ENCODE measurements at regions not wholly inside any gene's neighbourhood (a gene's known extent, or its start where the extent isn't known, plus 50 kb on each side); places are given as distances from the start of the nearest gene placed in this dataset.

DNA sequence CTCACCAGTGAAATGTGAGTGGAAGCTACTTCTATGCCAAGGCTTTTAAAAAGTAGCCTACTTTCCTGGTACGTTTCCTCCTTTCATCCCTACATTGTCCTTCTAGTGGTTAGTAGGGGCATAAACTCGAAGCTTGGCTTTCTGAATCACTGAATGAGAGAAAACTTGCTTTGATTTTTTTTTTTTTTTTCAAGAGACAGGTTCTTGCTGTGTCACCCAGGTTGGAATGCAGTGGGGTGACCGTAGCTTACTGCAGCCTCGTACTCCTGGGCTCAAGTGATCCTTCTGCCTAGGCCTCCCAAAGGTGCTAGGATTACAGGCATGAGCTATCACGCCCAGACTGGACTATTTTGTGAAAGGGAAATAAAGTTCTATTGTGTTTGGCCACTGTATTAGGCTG lies 89.1 kb upstream of the IGFBP7 start:
- TF ChIP-seq, protein P1, sequence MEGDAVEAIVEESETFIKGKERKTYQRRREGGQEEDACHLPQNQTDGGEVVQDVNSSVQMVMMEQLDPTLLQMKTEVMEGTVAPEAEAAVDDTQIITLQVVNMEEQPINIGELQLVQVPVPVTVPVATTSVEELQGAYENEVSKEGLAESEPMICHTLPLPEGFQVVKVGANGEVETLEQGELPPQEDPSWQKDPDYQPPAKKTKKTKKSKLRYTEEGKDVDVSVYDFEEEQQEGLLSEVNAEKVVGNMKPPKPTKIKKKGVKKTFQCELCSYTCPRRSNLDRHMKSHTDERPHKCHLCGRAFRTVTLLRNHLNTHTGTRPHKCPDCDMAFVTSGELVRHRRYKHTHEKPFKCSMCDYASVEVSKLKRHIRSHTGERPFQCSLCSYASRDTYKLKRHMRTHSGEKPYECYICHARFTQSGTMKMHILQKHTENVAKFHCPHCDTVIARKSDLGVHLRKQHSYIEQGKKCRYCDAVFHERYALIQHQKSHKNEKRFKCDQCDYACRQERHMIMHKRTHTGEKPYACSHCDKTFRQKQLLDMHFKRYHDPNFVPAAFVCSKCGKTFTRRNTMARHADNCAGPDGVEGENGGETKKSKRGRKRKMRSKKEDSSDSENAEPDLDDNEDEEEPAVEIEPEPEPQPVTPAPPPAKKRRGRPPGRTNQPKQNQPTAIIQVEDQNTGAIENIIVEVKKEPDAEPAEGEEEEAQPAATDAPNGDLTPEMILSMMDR (IDR thresholded peaks at IDR 0.05) = no peak
- DNase-seq (no peak), ATAC-seq (no peak)
- Histone ChIP-seq H3K4me1 (ENCODE audit: low read depth) (no peaks in the 10 kb centered on the region), H3K36me3 (ENCODE audit: low read depth) (no peaks in the 10 kb centered on the region), H3K4me3 (no peak overlapping the region), H3K9me3 (no peaks in the 10 kb centered on the region)
- intact Hi-C loops (cut with DNase I, micrococcal nuclease) = no loop called here

DNA sequence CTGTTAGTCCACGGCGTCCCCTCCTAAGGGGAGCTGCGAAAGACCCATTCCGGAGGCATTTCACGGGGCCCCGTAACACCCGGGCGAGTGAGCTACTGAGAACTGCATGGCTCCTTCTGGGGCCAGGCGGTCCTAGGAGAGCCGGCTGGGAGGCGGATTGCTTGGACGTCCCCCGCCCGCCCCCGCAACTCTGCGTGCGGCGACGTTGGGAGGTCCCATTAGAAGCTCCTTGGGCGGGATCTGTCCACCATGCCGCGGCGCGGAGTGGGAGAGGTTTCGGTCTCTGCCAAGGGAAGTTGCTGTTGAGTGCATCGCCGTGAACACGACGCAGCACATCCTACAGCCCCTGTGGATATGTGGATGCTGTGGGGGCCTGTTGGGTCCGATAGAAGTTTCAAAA lies 85.4 kb upstream of the IGFBP7 start:
- Histone ChIP-seq H3K4me3 (no peak overlapping the region), H3K4me1 (ENCODE audit: low read depth) (no peaks in the 10 kb centered on the region), H3K36me3 (ENCODE audit: low read depth) (no peaks in the 10 kb centered on the region), H3K9me3 (no peaks in the 10 kb centered on the region)
- TF ChIP-seq, protein P1 (IDR thresholded peaks at IDR 0.05) = no peak
- ATAC-seq (no peak), DNase-seq (no peak)
- intact Hi-C loops (cut with DNase I, micrococcal nuclease) = no loop called here

DNA sequence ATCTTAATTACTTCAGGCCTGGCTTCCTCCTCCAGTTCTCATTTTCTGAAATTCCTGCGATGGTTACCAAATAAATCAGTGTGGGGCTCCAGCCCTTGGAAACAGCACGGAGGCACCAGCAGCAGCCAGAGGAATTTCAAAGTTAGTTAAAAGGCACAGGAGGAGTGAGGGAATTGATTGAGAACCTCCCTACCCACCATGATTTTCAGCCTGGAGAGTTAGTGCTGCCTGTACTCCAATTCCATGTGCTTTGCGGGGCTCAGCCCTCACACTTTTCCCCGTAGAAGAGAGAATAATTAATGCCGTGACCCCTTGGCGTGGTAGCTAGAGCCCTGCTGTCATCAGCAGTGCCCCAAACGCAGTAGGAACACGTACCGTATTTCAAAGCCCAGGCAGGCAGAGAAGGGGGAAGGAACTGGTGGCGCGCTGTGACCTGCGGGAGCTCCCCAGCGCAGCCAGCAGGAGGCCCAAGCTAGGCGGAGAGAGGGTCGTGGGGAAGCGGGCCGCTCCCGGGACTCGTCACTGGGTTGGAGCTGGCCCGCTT lies 84.0 kb upstream of the IGFBP7 start:
- no peaks in the 10 kb centered on the region for H3K9me3 ChIP-seq
- TF ChIP-seq, protein P1 (IDR thresholded peaks at IDR 0.05) = no peak
- DNase-seq (no peak), ATAC-seq (no peak)
- intact Hi-C loops (cut with DNase I, micrococcal nuclease) = no loop called here
- H3K4me1 ChIP-seq (ENCODE audit: low read depth) = no peaks in the 10 kb centered on the region
- no peak overlapping the region for H3K4me3 ChIP-seq
- H3K36me3 ChIP-seq (ENCODE audit: low read depth) = no peaks in the 10 kb centered on the region

DNA sequence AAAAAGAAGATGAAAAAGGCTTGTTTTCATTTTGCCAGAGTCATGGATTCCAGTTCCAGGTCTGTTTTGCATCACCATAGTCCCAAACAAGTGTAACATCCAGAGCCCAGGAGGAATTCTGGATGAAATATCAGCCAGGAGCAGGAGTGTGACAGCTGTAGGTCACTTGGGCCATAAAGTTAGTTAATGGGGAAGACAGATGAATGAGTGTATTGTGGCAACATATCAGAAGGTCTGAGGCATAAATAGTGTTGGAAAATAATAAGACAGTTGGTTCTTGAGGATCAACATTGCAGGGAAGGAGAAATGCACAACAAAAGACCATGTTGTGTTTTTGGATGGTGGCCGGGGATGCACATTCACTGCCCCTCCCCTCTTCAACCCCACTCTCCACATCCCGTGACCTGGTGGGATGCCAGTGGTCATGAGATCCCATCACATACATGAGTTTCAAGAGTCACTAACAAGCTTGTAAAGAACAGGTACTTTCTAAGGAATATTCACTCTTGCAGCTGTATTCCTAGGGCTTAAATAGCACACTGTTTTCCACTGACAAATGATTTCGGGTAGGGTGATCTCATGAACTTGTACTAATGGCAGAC lies 83.1 kb upstream of the IGFBP7 start:
- Histone ChIP-seq H3K4me3 (no peak overlapping the region), H3K4me1 (ENCODE audit: low read depth) (no peaks in the 10 kb centered on the region), H3K9me3 (no peaks in the 10 kb centered on the region), H3K36me3 (ENCODE audit: low read depth) (no peaks in the 10 kb centered on the region)
- DNase-seq (no peak), ATAC-seq (no peak)
- intact Hi-C loops (cut with DNase I, micrococcal nuclease) = no loop called here
- TF ChIP-seq, protein P1 (IDR thresholded peaks at IDR 0.05) = no peak

DNA sequence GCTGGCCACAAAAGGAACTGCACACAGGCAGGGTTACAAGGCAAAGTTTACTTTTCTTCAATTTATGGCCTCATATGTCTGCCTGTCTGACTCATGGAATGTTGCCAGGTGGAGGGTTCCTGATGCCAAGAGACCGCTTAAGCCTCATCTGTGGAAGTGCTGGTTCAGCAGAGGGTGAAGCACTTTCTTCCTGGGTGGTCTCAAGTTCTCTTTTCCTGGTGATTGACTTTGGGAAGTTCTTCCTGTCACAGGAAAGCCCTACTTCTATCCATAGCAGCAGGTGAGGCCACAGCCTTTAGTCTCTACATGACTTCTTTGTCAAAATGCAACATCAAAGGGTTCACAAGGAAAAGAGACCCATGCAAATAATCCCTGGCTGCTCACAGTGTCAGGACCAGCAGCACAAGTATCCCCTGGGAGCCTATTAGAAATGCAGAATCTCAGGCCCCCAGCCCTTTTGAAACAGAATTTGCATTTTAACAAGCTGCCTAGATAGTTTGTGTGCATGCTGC lies 81.4 kb upstream of the IGFBP7 start:
- intact Hi-C loops (cut with DNase I, micrococcal nuclease) = no loop called here
- H3K4me1 ChIP-seq (ENCODE audit: low read depth) = no peaks in the 10 kb centered on the region
- peak; percentile 73 for ATAC-seq
- TF ChIP-seq, protein P1 (IDR thresholded peaks at IDR 0.05) = no peak
- H3K9me3 ChIP-seq = no peaks in the 10 kb centered on the region
- H3K4me3 ChIP-seq = no peak overlapping the region
- H3K36me3 ChIP-seq (ENCODE audit: low read depth) = no peaks in the 10 kb centered on the region
- DNase-seq = peak in 2 of 3 donors; percentile 23 to 55

Data from mucosa of descending colon (tissue), 3 donors.